Keratinocyte (primary cell): ENCODE measurements at regions not wholly inside any gene's neighbourhood (a gene's known extent, or its start where the extent isn't known, plus 50 kb on each side); places are given as distances from the start of the nearest gene placed in this dataset.

Experiments used
- DNase-seq: peaks from one replicate; pipeline ENCODE4 v3.0.0-alpha.2; 2011; ENCODE audit warnings: low read depth, missing footprints, low spot score
- FAIRE-seq: peaks from 2 replicates; lab custom pipeline; 2011; peaks lifted over from hg19 to GRCh38; lab: Jason Lieb, UNC
- H2AFZ ChIP-seq: 2 replicates; pipeline ENCODE4 v1.6.0; 2012; ENCODE audit warnings: low read length, control low read depth, inconsistent platforms; ENCODE audit not compliant: control insufficient read depth
- H3K27ac ChIP-seq: 2 replicates; pipeline ENCODE4 v1.5.1; 2011; ENCODE audit warnings: low read length; ENCODE audit not compliant: control insufficient read depth, insufficient read depth
- H3K27me3 ChIP-seq: 3 replicates; pipeline ENCODE4 v1.6.0; 2011; ENCODE audit warnings: low read length; ENCODE audit not compliant: control insufficient read depth, insufficient read depth; ENCODE audit errors: extremely low read depth
- H3K36me3 ChIP-seq, 2 experiments: 2 replicates in 1 of 2; 3 replicates in 1 of 2; pipeline ENCODE4 v1.5.1; 2011; ENCODE audit warnings: low read length in 2 of 2, mild to moderate bottlenecking in 1 of 2; ENCODE audit not compliant: control insufficient read depth in 2 of 2, insufficient read depth in 2 of 2; ENCODE audit errors: extremely low read depth in 1 of 2
- H3K4me1 ChIP-seq: 3 replicates; pipeline ENCODE4 v1.5.1; 2011; ENCODE audit warnings: low read length; ENCODE audit not compliant: control insufficient read depth, insufficient read depth; ENCODE audit errors: extremely low read depth
- H3K4me2 ChIP-seq: 3 replicates; pipeline ENCODE4 v1.6.0; 2011; ENCODE audit warnings: low read depth, low read length; ENCODE audit not compliant: control insufficient read depth, insufficient read depth; ENCODE audit errors: extremely low read depth
- H3K4me3 ChIP-seq, 3 experiments: fragments of 200-600 bp in 1 of 3; sonication (generic) in 1 of 3; 2 replicates in 2 of 3; 3 replicates in 1 of 3; pipeline ENCODE4 v1.5.1; 2011 to 2016; ENCODE audit warnings: low read length in 3 of 3, mild to moderate bottlenecking in 3 of 3, control low read depth in 2 of 3, inconsistent platforms in 1 of 3, low read depth in 1 of 3, mixed read lengths in 1 of 3, mixed run types in 1 of 3, moderate library complexity in 1 of 3; ENCODE audit not compliant: control insufficient read depth in 2 of 3, insufficient read depth in 2 of 3; ENCODE audit errors: extremely low read depth in 1 of 3
- H3K79me2 ChIP-seq: 2 replicates; pipeline ENCODE4 v1.6.0; 2012; ENCODE audit warnings: low read length; ENCODE audit not compliant: control insufficient read depth, insufficient read depth
- H3K9ac ChIP-seq: 3 replicates; pipeline ENCODE4 v1.6.0; 2011; ENCODE audit warnings: low read length; ENCODE audit not compliant: control insufficient read depth, insufficient read depth; ENCODE audit errors: extremely low read depth
- H3K9me1 ChIP-seq: 3 replicates; pipeline ENCODE4 v1.6.0; 2011; ENCODE audit warnings: low read length; ENCODE audit not compliant: control insufficient read depth, insufficient read depth; ENCODE audit errors: extremely low read depth
- H3K9me3 ChIP-seq: 2 replicates; pipeline ENCODE4 v1.5.1; 2012; ENCODE audit warnings: low read depth, low read length; ENCODE audit not compliant: control insufficient read depth
- H4K20me1 ChIP-seq: 3 replicates; pipeline ENCODE4 v1.6.0; 2011; ENCODE audit warnings: low read length; ENCODE audit not compliant: control insufficient read depth, insufficient read depth; ENCODE audit errors: extremely low read depth
- EZH2 ChIP-seq: IDR thresholded peaks from one replicate; pipeline ENCODE4 v1.6.1; 2012; ENCODE audit warnings: inconsistent platforms, mild to moderate bottlenecking, low read length, moderate library complexity
- dilution Hi-C: fragments of 300-500 bp; cut with MboI; formaldehyde crosslinking; loops from one replicate; pipeline ENCODE4 v1.7.0; 2020; ENCODE audit warnings: low sequenced_read_pairs; ENCODE audit not compliant: extremely low pct_ligation_motif_present
- TF ChIP-seq, protein P1 (sequence below), 3 experiments: IDR thresholded peaks in 1 of 3; conservative IDR thresholded peaks in 1 of 3; optimal IDR thresholded peaks in 1 of 3; 2 replicates in 2 of 3; 3 replicates in 1 of 3; pipeline versions ENCODE3 to v1.5.1; 2011; ENCODE audit warnings: low read length in 3 of 3, mild to moderate bottlenecking in 3 of 3, moderate library complexity in 2 of 3, control low read depth in 1 of 3, inconsistent platforms in 1 of 3; ENCODE audit not compliant: insufficient read depth in 2 of 3; ENCODE audit errors: extremely low read depth in 1 of 3

DNA sequence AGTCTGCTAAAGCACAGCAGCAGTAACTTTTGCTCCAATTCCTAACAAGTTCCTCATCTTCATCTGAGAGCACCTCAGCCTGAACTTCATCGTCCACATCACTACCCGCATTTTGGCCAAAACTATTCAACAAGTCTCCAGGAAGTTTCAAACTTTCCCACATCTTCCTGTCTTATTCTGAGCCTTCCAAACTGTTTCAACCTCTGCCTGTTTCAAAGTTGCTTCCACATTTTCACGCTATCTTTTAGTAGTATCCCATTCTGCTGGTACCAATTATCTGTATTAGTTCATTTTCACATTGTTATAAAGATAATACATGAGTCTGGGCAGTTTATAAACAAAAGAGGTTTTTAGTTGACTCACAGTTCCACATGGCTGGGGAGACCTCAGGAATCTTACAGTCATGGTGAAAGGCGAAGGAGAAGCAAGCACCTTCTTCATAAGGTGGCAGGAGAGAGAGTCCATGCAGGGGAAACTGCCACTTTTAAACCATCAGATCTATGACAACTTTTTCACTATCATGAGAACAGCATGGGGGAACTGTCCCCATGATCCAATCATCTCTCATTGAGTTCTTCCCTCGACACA is 99.4 kb upstream of the GRIK2 start:
- Histone ChIP-seq H3K4me2 (peak overlapping the region; percentile 38), H3K4me3 (no peak overlapping the region), H3K36me3 (no peaks in the 10 kb centered on the region), H3K79me2 (no peaks in the 10 kb centered on the region), H3K27me3 (no peaks in the 10 kb centered on the region), H3K27ac (peak overlapping the region; percentile 16), H3K4me1 (peaks cover 9% of the 10 kb centered on the region), H3K9me3 (peaks cover 2% of the 10 kb centered on the region), H4K20me1 (no peaks in the 10 kb centered on the region), H2AFZ (peak overlapping the region; percentile 42), H3K9me1 (no peaks in the 10 kb centered on the region), H3K9ac (no peak overlapping the region)
- no peak for DNase-seq
- dilution Hi-C loops, result no loop called here
- TF ChIP-seq, protein P1, sequence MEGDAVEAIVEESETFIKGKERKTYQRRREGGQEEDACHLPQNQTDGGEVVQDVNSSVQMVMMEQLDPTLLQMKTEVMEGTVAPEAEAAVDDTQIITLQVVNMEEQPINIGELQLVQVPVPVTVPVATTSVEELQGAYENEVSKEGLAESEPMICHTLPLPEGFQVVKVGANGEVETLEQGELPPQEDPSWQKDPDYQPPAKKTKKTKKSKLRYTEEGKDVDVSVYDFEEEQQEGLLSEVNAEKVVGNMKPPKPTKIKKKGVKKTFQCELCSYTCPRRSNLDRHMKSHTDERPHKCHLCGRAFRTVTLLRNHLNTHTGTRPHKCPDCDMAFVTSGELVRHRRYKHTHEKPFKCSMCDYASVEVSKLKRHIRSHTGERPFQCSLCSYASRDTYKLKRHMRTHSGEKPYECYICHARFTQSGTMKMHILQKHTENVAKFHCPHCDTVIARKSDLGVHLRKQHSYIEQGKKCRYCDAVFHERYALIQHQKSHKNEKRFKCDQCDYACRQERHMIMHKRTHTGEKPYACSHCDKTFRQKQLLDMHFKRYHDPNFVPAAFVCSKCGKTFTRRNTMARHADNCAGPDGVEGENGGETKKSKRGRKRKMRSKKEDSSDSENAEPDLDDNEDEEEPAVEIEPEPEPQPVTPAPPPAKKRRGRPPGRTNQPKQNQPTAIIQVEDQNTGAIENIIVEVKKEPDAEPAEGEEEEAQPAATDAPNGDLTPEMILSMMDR (optimal IDR thresholded peaks at IDR 0.05 in 1 of 3, IDR thresholded peaks at IDR 0.05 in 1 of 3, conservative IDR thresholded peaks at IDR 0.05 in 1 of 3; ENCODE audit: extremely low read depth in 1 of 3, insufficient read depth in 2 of 3, low read length in 3 of 3), result no peak
- no peak for TF ChIP-seq EZH2
- FAIRE-seq, result peak; percentile 79

DNA sequence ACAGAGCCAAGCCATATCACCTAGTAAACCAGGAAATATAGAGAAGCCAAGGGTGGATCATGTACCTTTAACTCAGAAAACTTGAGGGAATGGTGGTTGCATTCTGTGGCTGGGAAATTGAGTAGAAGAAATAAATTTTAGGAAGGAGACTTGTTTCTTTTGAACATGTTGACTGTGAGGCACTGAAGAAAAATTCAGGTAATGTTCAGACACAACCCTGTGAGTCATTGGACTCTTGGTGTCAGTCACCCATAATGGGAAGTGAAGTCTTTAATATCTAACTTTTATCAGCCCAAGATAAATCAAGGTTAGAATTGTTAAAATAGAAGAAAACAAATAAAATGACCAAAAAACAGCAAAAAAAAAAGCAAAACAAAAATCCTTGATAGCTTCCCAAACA is 98.8 kb upstream of the GRIK2 start:
- dilution Hi-C loops, result no loop called here
- Histone ChIP-seq H3K79me2 (no peaks in the 10 kb centered on the region), H3K4me3 (no peak overlapping the region), H3K9me3 (peaks cover 2% of the 10 kb centered on the region), H3K36me3 (no peaks in the 10 kb centered on the region), H3K27ac (peak overlapping the region; percentile 16), H3K9ac (no peak overlapping the region), H2AFZ (peak overlapping the region; percentile 42), H3K4me2 (peak overlapping the region; percentile 38), H3K4me1 (peaks cover 11% of the 10 kb centered on the region), H3K9me1 (no peaks in the 10 kb centered on the region), H3K27me3 (no peaks in the 10 kb centered on the region), H4K20me1 (no peaks in the 10 kb centered on the region)
- DNase-seq (no peak), FAIRE-seq (no peak)
- TF ChIP-seq, protein P1 (optimal IDR thresholded peaks at IDR 0.05 in 1 of 3, IDR thresholded peaks at IDR 0.05 in 1 of 3, conservative IDR thresholded peaks at IDR 0.05 in 1 of 3; ENCODE audit: extremely low read depth in 1 of 3, insufficient read depth in 2 of 3, low read length in 3 of 3), result no peak
- no peak for TF ChIP-seq EZH2
